ENCODE measurements at regions not wholly inside any gene's neighbourhood (a gene's known extent, or its start where the extent isn't known, plus 50 kb on each side); places are given as distances from the start of the nearest gene placed in this dataset.

DNA sequence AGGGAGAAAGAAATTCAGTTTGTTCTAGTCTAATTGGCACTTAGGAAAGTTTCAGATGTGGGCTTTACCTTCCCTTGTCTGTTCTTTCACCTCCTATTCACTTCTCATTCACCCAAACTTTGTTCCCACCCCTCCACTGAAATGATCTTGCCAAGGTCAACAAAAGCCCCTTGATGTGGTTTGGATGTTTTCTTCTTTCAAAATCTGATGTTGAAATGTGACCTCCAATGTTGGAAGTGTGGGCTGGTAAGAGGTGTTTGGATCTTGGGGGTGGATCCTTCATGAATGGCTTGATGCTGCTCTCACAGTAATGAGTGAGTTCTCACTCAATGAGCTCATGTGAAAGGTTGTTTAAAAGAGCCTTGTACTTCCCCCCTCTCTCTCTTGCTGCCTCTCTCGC is 379.3 kb downstream of the HHIPL2 start (continued):
- no peak for TF ChIP-seq YY1 (IDR thresholded peaks at IDR 0.05; ENCODE audit: low read depth, low read length)
- TF ChIP-seq, protein P1, sequence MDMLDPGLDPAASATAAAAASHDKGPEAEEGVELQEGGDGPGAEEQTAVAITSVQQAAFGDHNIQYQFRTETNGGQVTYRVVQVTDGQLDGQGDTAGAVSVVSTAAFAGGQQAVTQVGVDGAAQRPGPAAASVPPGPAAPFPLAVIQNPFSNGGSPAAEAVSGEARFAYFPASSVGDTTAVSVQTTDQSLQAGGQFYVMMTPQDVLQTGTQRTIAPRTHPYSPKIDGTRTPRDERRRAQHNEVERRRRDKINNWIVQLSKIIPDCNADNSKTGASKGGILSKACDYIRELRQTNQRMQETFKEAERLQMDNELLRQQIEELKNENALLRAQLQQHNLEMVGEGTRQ (IDR thresholded peaks at IDR 0.05; ENCODE audit: low read length) = no peak
- no peak for TF ChIP-seq EP300 (IDR thresholded peaks at IDR 0.05; ENCODE audit: borderline replicate concordance in 1 of 2, low read depth in 2 of 2, low read length in 2 of 2)
- no peak for TF ChIP-seq ZNF274 (IDR thresholded peaks at IDR 0.05; ENCODE audit: borderline replicate concordance, extremely low read depth, low read length)
- no peak for TF ChIP-seq KDM1A (IDR thresholded peaks at IDR 0.05; ENCODE audit: borderline replicate concordance, low read length)

All from H1 (cell line).